ENCODE measurements at regions not wholly inside any gene's neighbourhood (a gene's known extent, or its start where the extent isn't known, plus 50 kb on each side); places are given as distances from the start of the nearest gene placed in this dataset.

DNA sequence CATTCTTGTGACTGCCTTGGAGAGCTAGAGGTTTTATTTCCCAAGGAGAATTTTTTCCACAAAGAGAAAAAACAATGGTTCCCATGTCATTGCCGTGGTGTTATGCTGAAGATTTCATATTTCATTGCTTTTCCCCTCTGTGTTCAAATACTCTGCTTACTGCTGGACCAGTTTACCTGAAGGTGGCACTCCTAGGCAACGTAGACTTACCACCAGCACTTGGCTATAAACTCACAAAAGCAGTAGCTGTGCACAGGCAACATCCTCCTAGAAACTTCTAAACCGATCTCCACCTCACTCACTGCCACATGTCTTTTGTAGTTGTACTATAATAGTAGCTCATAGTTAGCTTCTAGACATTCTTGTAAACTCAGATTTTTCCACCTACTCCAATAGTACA, 1319.7 kb upstream of the CRIM1 start:
- no peak for DNase-seq (ENCODE audit: low spot score)
- no peak for ATAC-seq

DNA sequence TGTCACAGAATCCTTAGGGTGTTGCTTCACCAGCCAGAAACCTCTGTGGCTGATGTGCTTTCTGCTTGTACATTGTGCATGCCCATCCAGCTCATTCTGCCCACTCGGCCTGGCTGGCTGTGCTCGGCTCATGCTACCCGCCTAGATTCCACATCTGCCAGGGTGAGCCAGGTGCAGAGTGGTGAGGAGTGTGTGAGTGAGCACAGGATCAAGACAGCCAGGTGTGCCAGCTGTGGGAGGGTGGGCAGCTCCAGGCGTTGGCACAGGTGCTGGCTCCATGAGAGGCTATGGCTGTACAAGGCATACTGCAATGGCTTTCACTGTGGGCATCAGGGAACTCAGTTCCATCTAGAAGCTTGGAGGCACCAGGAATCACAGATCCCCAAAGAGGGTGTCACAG, 1321.8 kb upstream of the CRIM1 start:
- ATAC-seq (no peak), DNase-seq (ENCODE audit: low spot score) (no peak)

DNA sequence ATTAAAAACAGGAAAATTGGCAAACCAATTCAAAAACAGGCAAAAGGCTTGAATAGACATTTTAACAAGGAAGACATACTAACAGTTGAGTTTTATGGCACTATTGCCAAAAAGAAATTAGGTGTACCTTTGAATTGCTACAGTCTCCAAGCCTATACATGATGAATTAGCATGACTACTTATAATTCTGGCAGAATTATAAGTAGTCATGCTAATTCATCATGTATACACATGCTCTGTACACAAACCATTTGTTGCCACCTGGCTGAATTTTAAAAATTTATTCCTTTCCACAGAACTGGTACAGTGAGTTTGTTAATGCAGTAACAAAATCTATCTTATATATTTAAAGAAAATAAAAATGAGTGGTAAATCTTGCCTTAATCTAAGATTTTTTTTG, 1332.0 kb upstream of the CRIM1 start:
- no peak for ATAC-seq
- no peak for DNase-seq (ENCODE audit: low spot score)

DNA sequence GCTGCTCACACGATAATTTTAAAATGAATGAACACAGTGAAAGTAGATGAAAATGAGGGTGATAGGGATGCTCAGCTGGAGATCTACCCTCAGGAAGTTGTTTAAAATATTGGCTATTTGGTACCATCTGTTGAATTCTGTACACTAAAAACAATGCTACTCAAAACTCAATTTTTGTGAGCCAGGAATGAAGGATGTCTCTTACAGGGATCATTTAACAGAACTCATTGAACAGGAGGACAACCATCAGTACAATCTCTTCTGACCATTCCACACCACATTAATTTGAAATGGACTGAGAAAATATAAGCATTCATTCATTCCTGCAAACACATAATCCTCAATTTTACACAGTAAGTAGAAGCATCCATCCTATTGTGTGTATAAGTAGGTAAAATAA, 1355.1 kb upstream of the CRIM1 start:
- ATAC-seq (no peak), DNase-seq (ENCODE audit: low spot score) (no peak)

DNA sequence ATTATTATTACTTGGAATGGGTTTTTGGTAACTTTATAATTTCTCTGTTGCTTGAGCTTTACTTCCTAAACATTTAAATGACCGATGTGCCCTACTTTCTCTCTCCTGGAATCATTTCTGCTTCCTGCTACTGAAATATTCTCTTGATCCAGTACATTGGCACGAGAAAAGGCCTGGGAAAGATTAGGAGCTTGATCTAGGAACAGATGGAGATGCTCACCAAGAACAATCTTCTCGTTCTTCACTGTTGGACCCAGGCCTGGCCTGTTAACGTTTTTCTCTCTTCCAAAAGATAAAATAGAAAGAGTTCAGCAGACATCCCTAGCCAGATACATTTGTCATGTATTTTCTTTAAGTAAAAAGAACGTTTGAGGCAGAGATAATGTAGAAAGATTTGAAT, 1356.8 kb upstream of the CRIM1 start:
- ATAC-seq (no peak), DNase-seq (ENCODE audit: low spot score) (no peak)

DNA sequence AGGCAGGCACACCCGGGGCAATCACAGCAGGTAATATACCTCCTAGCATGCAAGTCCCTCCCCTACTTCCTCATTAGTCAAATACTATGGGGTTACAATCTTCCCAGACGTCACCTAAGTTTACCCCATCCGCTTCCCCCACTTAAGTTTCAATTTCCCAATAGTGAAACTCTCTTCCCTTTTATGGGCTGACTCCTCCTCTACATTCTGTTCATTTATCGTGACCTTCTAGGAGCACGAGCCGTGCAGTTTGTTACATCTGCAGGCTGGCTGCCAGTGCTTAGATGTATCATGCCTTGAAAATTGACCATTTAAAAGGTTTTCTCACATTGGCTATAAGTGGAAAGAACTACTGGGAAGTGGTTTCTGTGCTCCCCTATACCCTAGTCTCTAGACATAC, 1357.8 kb upstream of the CRIM1 start:
- ATAC-seq (no peak), DNase-seq (ENCODE audit: low spot score) (no peak)

DNA sequence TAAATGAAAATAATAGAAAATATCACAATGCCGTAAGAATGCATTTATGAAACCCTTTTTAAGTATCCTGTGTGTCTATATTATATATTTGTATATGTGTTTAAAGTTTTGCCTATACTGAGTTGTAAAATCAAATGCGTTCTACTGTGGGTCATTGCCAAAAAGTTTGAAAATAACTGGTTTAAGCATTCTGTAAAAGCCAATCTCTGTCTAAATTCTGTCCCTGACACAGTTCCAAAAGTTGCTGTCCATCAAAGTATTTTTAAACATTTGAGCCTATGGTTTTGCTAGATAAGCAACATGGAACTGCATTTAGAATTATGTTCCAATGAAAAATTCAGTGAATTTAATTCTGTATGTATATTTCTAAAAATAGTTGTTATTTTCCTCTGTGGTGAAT, 1360.4 kb upstream of the CRIM1 start:
- ATAC-seq (no peak), DNase-seq (ENCODE audit: low spot score) (no peak)

DNA sequence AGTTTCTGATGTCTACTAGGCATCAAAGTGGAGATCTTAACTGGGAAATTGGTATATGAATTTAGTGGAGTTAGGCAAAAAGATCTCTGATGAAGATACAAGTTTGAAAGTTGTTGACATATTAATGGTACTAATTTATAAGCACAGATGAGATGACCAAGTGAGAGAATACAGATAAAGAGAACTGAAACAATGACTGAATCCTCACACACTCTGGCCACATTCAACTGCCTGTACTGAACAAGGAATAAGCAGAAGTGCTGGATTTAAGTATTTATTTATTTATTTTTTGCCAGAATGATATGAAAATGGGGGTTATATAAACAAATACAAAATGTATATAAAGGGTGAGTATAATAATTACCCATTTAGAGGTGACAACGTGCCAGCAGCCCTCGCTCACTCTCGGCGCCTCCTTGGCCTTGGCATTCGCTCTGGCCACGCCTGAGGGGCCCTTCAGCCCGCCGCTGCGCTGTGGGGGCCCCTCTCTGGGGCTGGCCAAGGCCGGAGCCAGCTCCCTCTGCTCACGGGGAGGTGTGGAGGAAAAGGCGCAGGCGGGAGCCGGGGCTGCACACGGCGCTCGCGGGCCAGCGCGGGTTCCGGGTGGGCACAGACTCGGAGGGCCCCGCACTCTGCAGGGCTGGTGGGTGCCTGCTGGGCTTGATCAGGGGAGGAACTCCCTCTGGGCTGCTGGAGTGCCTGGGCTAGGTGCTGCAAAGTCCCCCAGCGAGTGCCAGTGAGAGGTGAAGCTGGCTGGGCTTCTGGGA, 1363.9 kb upstream of the CRIM1 start:
- ATAC-seq, result no peak
- DNase-seq (ENCODE audit: low spot score), result no peak

DNA sequence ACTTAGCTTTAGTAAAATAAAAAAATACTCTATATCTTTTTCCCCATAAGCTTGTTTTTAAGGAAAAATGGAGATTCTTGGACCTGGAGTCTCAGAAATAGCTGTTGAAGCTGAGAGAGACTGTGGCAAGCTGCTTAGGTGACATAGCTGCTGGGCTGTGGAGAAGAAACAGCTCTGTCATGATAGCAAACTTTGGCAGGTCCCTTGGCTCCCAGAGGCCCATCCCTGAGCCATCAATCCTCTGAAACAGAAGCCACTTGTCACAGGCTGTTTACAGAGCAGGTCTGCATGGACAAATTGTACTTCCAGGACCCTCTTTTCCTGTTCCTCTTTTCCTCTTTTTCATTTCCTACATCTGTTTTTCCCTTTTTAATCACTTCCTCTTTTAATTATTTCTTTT, 1370.1 kb upstream of the CRIM1 start:
- no peak for DNase-seq (ENCODE audit: low spot score)

DNA sequence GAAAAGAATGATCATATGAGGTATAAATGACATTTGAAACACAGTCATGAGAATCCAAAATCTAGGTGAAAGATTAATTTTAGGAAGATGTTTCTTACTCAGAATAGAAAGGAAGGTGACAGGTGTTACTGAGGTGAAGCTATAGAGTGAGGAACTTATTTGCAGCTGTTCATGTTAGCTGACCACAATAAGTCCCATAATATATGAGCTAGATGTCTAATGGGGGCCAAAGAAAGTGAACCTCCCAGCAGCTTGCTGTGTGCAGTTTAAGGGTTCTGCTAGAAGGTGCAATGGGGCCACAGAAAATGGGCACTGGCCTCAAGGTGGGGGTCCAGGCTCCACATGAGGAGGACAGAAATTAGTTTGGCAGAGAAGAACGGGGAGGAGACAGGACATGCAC, 1374.9 kb upstream of the CRIM1 start:
- ATAC-seq (no peak), DNase-seq (ENCODE audit: low spot score) (no peak)

More for the DNA sequence above, 1370.1 kb upstream of the CRIM1 start:
- ATAC-seq, result no peak

DNA sequence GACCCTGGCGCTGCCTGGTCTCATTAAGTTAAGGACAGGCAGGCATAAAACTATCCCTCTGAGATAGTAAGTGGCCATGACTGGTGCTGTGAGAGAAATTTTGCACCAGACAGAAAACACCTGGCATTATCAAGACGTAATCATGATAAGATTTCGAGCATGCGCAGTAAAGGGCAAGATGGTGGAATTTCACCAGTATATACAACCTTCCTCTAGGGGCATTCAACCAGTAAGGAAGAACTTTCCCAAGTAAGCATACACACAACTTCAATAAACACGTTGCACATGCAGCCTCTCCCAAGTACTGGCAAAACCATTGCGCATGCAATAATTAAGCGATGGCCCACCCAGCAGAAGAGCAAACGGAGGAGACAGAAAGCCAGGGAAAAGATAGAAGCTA, 1376.4 kb upstream of the CRIM1 start:
- ATAC-seq (no peak), DNase-seq (ENCODE audit: low spot score) (no peak)

DNA sequence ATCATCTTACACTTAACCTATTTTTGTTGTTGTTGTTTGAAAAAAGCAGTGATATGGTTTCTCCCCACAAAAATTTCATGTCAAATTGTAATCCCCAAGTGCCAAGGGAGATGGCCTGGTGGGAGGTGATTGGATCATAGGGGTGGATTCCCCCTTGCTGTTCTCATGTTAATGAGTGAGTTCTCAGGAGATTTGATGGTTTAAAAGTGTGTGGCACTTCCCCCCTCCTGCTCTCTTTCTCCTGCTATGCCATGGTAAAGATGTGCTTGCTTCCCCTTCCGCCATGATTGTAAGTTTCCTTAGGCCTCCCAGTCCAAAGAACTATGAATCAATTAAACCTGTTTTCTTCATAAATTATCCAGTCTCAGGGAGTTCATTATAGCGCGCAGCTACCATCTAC, 1362.7 kb upstream of the FAM98A start:
- no peak for DNase-seq (ENCODE audit: low spot score)
- ATAC-seq, result no peak

DNA sequence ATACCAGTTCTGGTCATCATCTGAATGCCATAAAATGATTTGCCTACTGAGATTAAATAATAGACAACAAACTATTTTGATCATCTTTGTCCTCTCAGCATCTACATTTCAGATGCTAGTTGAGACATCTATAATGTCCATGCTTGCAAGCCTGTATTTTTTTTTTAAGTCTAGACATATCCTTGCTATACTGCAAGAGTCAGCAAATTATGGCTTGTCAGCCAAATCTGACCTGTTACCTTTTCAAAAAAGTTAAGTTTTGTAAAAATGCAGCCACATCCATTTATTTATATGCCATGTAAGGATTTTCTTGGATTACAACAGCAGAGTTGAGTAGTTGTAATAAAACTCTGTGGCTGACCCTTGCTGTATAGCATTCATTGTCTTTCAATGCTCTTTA, 1355.7 kb upstream of the FAM98A start:
- DNase-seq (ENCODE audit: low spot score), result no peak
- no peak for ATAC-seq

DNA sequence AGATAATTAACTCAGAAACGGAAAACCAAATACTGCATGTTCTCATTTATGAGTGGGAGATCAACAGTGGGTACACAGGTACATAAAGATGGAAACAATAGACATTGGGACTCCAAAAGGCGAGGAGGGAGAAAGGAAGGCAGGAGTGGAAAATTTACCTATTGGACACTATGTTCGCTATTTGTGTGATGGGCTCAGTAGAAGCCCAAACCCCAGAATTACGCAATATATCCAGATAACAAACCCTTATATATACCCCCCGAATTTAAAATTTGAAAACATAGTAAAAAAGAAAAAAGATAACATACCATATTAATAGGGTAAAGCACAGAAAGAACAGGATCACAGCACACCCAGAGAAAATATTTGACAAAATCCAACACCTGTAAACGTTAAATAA, 1351.7 kb upstream of the FAM98A start:
- ATAC-seq (no peak), DNase-seq (ENCODE audit: low spot score) (no peak)

DNA sequence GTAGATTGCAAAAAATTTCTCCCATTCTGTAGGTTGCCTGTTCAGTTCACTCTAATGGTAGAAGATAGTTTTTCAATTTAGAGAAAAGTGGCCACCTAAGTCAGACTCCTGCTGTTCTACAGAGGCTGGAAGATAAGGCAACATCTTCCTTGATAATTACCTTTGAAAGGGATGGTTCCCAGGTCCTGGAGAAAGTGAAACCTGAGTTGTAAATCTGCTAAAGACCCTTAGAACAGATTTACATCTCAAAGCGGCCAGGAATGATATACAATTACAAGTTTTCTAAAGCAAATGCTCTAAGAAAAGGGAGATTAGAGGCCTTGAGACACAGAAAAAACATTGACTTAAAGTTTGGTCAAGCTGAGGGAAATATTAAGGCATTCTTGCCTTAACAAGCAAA, 1350.2 kb upstream of the FAM98A start:
- no peak for DNase-seq (ENCODE audit: low spot score)
- no peak for ATAC-seq

DNA sequence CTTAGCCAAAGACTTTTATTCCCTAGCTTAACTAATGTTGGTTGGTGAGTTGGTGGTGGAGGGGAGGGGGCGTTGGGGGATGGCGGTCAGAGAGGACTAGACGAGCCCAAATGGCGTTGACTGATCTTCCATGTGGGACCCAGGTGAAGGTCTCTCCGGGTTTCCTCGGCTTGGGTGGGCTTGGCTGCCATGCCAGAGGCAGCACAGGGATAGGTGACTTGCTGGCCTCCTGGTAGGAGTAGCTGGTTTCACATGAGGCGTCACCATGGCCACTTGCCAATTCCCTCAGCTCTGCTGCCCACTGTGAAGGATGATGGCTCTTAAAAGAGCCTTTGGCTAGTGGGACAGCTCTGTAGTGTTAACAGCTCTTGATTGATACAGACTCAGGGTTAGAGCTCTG, 1337.0 kb upstream of the FAM98A start:
- DNase-seq (ENCODE audit: low spot score) (no peak), ATAC-seq (no peak)

DNA sequence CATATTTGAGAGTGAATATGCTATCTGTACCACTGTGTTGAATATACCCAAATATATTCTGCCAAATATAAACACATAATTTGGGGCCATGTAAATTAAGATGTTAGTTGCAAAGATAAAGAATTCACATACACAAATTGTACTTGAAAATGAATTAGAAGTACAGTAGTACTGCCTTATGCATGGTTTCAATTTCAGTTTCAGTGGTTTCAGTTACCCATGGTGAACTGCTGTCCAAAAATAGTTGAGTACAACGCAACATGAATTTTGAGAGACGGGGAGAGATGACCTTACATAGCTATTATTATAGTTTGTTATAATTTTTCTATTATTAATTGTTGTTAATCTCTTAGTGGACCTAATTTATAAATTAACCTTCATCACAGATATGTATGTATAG, 1313.0 kb upstream of the FAM98A start:
- ATAC-seq (no peak), DNase-seq (ENCODE audit: low spot score) (no peak)

DNA sequence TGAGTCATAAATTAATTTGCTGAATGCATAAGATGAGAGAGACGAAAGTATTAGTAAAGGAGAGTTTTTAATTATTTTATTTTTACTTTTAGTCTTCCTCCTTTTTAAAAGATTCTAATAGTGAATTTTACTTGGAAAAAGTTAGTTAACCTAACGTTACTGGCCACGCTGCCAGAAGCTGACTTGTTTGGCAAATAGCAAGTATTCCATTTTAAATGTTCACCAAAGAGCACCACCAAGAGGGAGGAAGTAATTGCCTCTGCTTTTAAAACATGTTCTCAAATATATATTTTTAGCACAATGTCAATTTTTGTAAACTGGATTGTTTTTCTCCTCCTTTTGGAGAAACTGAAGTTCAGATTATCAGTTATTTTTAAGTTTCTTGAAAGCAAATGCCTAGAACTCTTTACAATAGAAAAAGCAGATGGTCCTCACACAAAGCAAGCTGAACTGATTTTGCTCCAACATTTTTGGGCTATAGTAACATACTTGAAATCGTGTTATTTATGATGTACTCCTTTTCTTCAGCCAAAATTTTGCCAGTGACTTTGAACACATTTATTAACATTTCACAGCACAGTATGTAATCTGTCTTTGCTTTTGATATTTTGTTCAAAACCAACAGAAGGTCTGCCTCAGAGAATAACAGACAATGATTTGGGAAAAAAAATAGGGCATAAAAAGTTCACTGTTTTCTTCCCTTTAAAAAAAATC, 1311.0 kb upstream of the FAM98A start:
- DNase-seq (ENCODE audit: low spot score) (no peak), ATAC-seq (no peak)

DNA sequence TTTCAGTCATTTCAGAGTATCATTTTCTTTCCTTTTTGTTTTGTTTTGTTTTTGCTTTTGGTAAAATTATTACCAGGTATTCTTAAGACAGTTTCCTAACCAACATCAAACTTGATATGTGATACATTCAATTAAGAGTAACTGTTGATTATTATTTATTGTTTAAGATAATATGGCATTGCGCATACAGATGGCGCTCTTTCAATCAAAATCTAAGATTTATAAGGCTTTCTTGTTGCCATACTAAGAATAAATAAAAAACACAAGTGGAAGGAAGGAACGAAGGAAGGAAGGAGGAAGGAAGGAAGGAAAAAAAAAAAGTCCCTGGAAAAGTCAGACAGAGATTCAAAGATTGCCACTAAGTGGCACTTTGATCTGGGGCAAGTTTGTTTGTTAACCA, 1308.7 kb upstream of the FAM98A start:
- ATAC-seq, result no peak
- DNase-seq (ENCODE audit: low spot score), result no peak

DNA sequence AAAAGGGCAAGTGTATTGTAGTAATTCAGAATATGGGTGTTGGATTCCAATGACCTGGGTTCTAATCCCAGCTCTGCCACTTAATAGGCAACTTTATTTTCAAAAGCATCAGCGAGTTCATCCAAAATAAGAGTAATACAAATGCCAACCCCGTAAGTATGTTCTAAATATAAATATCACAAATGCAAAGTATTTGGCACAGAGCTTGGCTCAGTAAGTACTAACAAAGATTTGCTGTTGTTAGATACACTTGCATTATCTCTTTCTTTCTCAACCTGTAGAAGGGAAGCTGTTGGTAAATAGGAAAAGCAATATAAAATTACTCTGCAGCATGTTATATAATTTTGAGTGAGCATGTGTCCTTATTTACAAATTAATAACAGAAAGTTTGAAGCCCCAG, 1302.6 kb upstream of the FAM98A start:
- DNase-seq (ENCODE audit: low spot score), result no peak
- no peak for ATAC-seq

DNA sequence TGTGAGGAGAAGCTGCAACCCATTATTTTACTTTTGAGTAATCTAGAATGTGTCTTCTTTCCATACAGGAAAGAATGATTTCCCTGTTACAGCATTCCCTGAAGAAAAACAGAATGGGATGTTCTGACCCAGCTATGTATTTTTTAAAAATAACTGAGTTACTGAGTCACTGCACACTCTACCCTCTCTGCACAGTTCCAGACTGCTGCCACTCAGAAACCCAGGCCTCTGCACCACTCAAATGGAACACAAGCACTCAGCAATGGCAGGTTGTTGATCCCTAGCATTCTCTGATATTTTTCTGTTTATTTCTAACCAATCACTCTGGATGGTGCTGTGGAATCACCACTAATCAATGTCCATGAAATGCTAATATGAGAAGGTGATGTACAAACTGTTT, 1300.0 kb upstream of the FAM98A start:
- DNase-seq (ENCODE audit: low spot score) (no peak), ATAC-seq (no peak)

DNA sequence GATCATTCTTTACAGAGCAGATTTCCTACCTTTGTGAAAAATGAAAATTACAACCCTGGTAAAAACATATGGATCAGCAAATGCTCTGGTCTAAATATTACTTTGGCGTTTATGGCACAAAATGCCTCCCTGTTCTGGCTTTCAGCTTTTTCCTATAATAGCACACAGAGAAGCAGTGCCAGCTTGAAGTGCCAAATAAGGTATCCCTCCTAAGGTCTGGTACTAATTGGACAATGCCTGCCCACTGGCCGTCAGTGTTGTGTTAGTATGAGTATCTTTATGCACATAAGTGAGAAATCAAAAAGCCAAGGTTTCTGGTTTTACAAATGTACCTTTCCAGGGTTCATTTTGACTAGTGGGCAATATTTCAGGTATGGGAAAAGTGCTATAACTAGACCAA, 1293.7 kb upstream of the FAM98A start:
- ATAC-seq (no peak), DNase-seq (ENCODE audit: low spot score) (no peak)

DNA sequence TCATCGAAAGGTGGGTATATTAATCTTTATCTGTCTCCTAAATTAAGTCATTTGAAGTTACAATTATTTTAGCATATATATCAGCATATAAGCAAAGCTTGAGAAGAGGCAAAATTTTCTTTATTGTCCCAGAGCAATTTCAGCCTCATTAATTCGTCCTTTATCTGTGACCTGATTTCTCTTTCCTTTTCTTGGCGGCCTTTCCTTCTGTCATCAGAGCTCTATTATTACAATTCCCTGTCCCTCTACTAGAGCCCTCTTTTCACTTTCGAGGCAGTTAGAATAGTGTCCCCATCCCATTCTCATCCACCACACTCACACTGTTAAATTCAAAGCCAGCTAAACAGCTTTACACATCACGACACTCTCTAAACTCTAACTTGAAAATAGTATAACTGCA, 1293.2 kb upstream of the FAM98A start:
- ATAC-seq (no peak), DNase-seq (ENCODE audit: low spot score) (no peak)

Measured in left lobe of liver (tissue), 2 donors.